Parathyroid adenoma (tissue), 2 donors: ENCODE measurements at regions not wholly inside any gene's neighbourhood (a gene's known extent, or its start where the extent isn't known, plus 50 kb on each side); places are given as distances from the start of the nearest gene placed in this dataset.

Source experiments
- H2AFZ ChIP-seq: fragments of 300-600 bp; sonication (generic); one replicate; pipeline ENCODE4 v1.7.0; 2017; ENCODE audit warnings: antibody characterized with exemption, mild to moderate bottlenecking
- H3K27ac ChIP-seq: fragments of 300-600 bp; sonication (generic); one replicate; pipeline ENCODE4 v1.7.0; 2017
- H3K27me3 ChIP-seq: fragments of 300-600 bp; sonication (generic); one replicate; pipeline ENCODE4 v1.7.0; 2017; ENCODE audit warnings: low read length; ENCODE audit not compliant: control insufficient read depth, insufficient read depth
- H3K36me3 ChIP-seq: fragments of 300-600 bp; sonication (generic); one replicate; pipeline ENCODE4 v1.7.0; 2017; ENCODE audit warnings: low read length; ENCODE audit not compliant: control insufficient read depth, insufficient read depth
- H3K4me1 ChIP-seq: fragments of 300-600 bp; sonication (generic); one replicate; pipeline ENCODE4 v1.7.0; 2017; ENCODE audit warnings: control low read depth
- H3K4me2 ChIP-seq: fragments of 300-600 bp; sonication (generic); one replicate; pipeline ENCODE4 v1.7.0; 2017; ENCODE audit warnings: low read length
- H3K4me3 ChIP-seq: fragments of 300-600 bp; sonication (generic); one replicate; pipeline ENCODE4 v1.7.0; 2017; ENCODE audit warnings: low read depth, low read length
- H3K79me2 ChIP-seq: fragments of 300-600 bp; sonication (generic); one replicate; pipeline ENCODE4 v1.7.0; 2017; ENCODE audit warnings: control low read depth
- H3K9ac ChIP-seq: fragments of 300-600 bp; sonication (generic); one replicate; pipeline ENCODE4 v1.7.0; 2017; ENCODE audit warnings: mild to moderate bottlenecking
- H3K9me3 ChIP-seq: fragments of 300-600 bp; sonication (generic); one replicate; pipeline ENCODE4 v1.7.0; 2017; ENCODE audit warnings: low read length; ENCODE audit not compliant: control insufficient read depth
- CTCF ChIP-seq: fragments of 300-600 bp; sonication (generic); IDR thresholded peaks from one replicate; pipeline ENCODE4 v1.7.0; 2017; ENCODE audit warnings: antibody characterized with exemption, mild to moderate bottlenecking
- donor health status: primary hyperparathyroidism.

DNA sequence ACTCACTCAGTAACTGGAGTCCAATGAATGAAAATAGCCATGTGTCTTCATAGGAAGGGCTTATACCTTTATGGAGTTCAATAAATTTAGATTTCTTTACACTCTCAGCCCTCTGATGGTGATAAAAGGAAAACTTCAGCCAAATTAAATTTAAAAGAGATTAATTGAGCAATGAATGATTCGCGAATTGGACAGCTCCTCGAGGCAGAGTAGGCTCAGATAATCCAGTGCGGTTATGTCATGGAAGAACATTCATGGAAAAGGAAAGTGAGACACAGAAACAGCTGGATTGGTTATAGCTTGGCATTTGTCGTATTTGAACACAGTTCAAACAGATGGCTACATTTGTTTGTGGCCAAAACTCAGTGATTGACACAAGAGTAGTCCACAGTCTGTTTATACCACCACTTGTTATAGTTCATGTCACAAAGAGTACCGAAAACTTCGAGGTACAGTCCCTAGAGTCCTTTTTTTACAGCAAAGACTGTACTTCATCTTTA lies 54.6 kb upstream of the TACR3 start:
- H3K27me3 ChIP-seq, result no peaks in the 10 kb centered on the region
- no peak overlapping the region for H3K4me2 ChIP-seq
- H3K27ac ChIP-seq, result no peak overlapping the region
- H3K36me3 ChIP-seq, result no peaks in the 10 kb centered on the region
- no peaks in the 10 kb centered on the region for H3K4me1 ChIP-seq
- H3K9ac ChIP-seq, result no peak overlapping the region
- no peaks in the 10 kb centered on the region for H3K9me3 ChIP-seq
- H3K4me3 ChIP-seq, result no peak overlapping the region
- H2AFZ ChIP-seq, result no peak overlapping the region
- TF ChIP-seq CTCF, result no peak
- no peaks in the 10 kb centered on the region for H3K79me2 ChIP-seq

- Histone ChIP-seq H3K9ac (no peak overlapping the region), H2AFZ (no peak overlapping the region), H3K4me2 (no peak overlapping the region), H3K36me3 (no peaks in the 10 kb centered on the region), H3K4me3 (no peak overlapping the region), H3K9me3 (no peaks in the 10 kb centered on the region), H3K4me1 (no peaks in the 10 kb centered on the region), H3K79me2 (no peaks in the 10 kb centered on the region), H3K27me3 (no peaks in the 10 kb centered on the region), H3K27ac (no peak overlapping the region)
- no peak for TF ChIP-seq CTCF
Observed at GRCh38 chr4:103773691-103774231, 54.0 kb upstream of the TACR3 start.
